A673 (cell line): ENCODE measurements at regions not wholly inside any gene's neighbourhood (a gene's known extent, or its start where the extent isn't known, plus 50 kb on each side); places are given as distances from the start of the nearest gene placed in this dataset.

Experiments
- BruUV-seq: library from RNA; stranded (reverse); fragments of 400-500 nt; replicated peaks from 2 replicates; lab custom pipeline; 2021; lab: Mats Ljungman, UMichigan
- CTCF ChIA-PET: fragments of 300-600 bp; sonication (Branson Sonifier 250); formaldehyde crosslinking; loops from one replicate; lab custom pipeline; 2022; ENCODE audit warnings: antibody characterized with exemption; lab: Charles Lee
- POLR2A ChIA-PET: fragments of 300-600 bp; sonication (Branson Sonifier 250); formaldehyde crosslinking; loops from one replicate; lab custom pipeline; 2022; ENCODE audit warnings: antibody characterized with exemption; ENCODE audit not compliant: low non-redundant PET; lab: Charles Lee
- DNase-seq: peaks from one replicate; pipeline ENCODE4 v3.0.0-alpha.2; 2015; ENCODE audit warnings: low spot score
- H3K27ac ChIP-seq: fragments of 200-600 bp; sonication (generic); 2 replicates; pipeline ENCODE4 v1.5.1; 2016; ENCODE audit warnings: mixed run types, low read depth, mild to moderate bottlenecking, mixed read lengths, antibody characterized with exemption, low read length; ENCODE audit not compliant: poor library complexity, severe bottlenecking
- H3K27me3 ChIP-seq: fragments of 200-600 bp; sonication (generic); replicated peaks from 2 replicates; pipeline ENCODE4 v1.6.1; 2017; ENCODE audit warnings: mixed run types, low read depth, mild to moderate bottlenecking, mixed read lengths, antibody characterized with exemption, low read length; ENCODE audit not compliant: insufficient read depth, poor library complexity
- H3K36me3 ChIP-seq: fragments of 200-600 bp; sonication (generic); 2 replicates; pipeline ENCODE4 v1.6.1; 2016; ENCODE audit warnings: mixed run types, mild to moderate bottlenecking, mixed read lengths, antibody characterized with exemption, low read length; ENCODE audit not compliant: insufficient read depth, poor library complexity, severe bottlenecking
- H3K4me1 ChIP-seq: fragments of 200-600 bp; sonication (generic); 2 replicates; pipeline ENCODE4 v1.6.1; 2017; ENCODE audit warnings: mixed run types, mild to moderate bottlenecking, mixed read lengths, antibody characterized with exemption, low read length; ENCODE audit not compliant: insufficient read depth, poor library complexity, severe bottlenecking
- H3K4me3 ChIP-seq: fragments of 200-600 bp; sonication (generic); 2 replicates; pipeline ENCODE4 v1.5.1; 2016; ENCODE audit warnings: low read depth, mixed run types, mild to moderate bottlenecking, mixed read lengths, low read length; ENCODE audit not compliant: poor library complexity, severe bottlenecking
- H3K9me3 ChIP-seq: fragments of 200-600 bp; sonication (generic); 2 replicates; pipeline ENCODE4 v1.6.1; 2016; ENCODE audit warnings: mixed run types, low read depth, mild to moderate bottlenecking, mixed read lengths, antibody characterized with exemption, low read length; ENCODE audit not compliant: poor library complexity, severe bottlenecking
- CTCF ChIP-seq: fragments of 300-800, 200-600 bp; sonication (generic); conservative IDR thresholded peaks from 2 replicates; pipeline ENCODE4 v1.5.1; 2017; ENCODE audit warnings: low read depth, mild to moderate bottlenecking, antibody characterized with exemption, low read length, moderate library complexity, mixed read lengths
- EZH2 ChIP-seq: fragments of 200-600 bp; sonication (generic); IDR thresholded peaks from 2 replicates; pipeline ENCODE4 v1.6.1; 2017; ENCODE audit warnings: borderline replicate concordance, low read depth, mild to moderate bottlenecking, mixed read lengths, antibody characterized with exemption, low read length; ENCODE audit not compliant: poor library complexity, severe bottlenecking
- intact Hi-C: fragments of 100-400 bp; cut with micrococcal nuclease; formaldehyde crosslinking; loops from one replicate; pipeline ENCODE4 v1.10.0; 2022; ENCODE audit not compliant: unreplicated experiment

- H3K4me1 ChIP-seq: no peaks in the 10 kb centered on the region
- no peak for DNase-seq
- POLR2A ChIA-PET: no interaction called here
- no peaks in the 10 kb centered on the region for H3K36me3 ChIP-seq
- H3K9me3 ChIP-seq: no peaks in the 10 kb centered on the region
- H3K27me3 ChIP-seq: peaks cover 25% of the 10 kb centered on the region
- intact Hi-C loops: no loop called here
- no TSS peak for BruUV-seq
- CTCF ChIA-PET: no interaction called here
- H3K4me3 ChIP-seq: no peak overlapping the region
- no peak overlapping the region for H3K27ac ChIP-seq
- TF ChIP-seq CTCF (no peak), EZH2 (no peak)
These were observed 141.9 kb upstream of the ZC3H11B start for GRCh38 chr1:219754767-219755166.

- TF ChIP-seq EZH2 (no peak), CTCF (no peak)
- Histone ChIP-seq H3K36me3 (no peaks in the 10 kb centered on the region), H3K27me3 (peaks cover 28% of the 10 kb centered on the region), H3K9me3 (no peaks in the 10 kb centered on the region), H3K4me1 (no peaks in the 10 kb centered on the region), H3K27ac (no peak overlapping the region), H3K4me3 (no peak overlapping the region)
- BruUV-seq: no TSS peak
- ChIA-PET CTCF (no interaction called here), POLR2A (no interaction called here)
- no peak for DNase-seq
- intact Hi-C loops: no loop called here
These were observed 141.0 kb upstream of the ZC3H11B start for GRCh38 chr1:219753914-219754313.

GRCh38 chr1:219752645-219753044 lies 139.7 kb upstream of the ZC3H11B start:
- Histone ChIP-seq H3K27ac (no peak overlapping the region), H3K27me3 (peaks cover 18% of the 10 kb centered on the region), H3K36me3 (no peaks in the 10 kb centered on the region), H3K9me3 (no peaks in the 10 kb centered on the region), H3K4me3 (no peak overlapping the region), H3K4me1 (no peaks in the 10 kb centered on the region)
- CTCF ChIA-PET: no interaction called here
- POLR2A ChIA-PET: no interaction called here
- TF ChIP-seq EZH2: no peak
- no peak for TF ChIP-seq CTCF
- intact Hi-C loops: no loop called here
- DNase-seq: no peak
- BruUV-seq: no TSS peak
